Stimulated activated CD8-positive, alpha-beta memory T cell treated with anti-CD3 and anti-CD28 coated beads, Interleukin-7, amount 100 ng/mL, for 4 hours (primary cell): ENCODE measurements at regions not wholly inside any gene's neighbourhood (a gene's known extent, or its start where the extent isn't known, plus 50 kb on each side); places are given as distances from the start of the nearest gene placed in this dataset.
"Not testable (repeated sequence)": the region's sequence is repeated elsewhere in the genome, so short reads cannot be mapped to it uniquely, and the experiment has no call there.

Experiments used
- DNase-seq, 2 donors: peaks; one replicate each; pipeline ENCODE4 v3.0.0-alpha.2; 2020; ENCODE audit warnings: low read depth in 2 of 2

DNA sequence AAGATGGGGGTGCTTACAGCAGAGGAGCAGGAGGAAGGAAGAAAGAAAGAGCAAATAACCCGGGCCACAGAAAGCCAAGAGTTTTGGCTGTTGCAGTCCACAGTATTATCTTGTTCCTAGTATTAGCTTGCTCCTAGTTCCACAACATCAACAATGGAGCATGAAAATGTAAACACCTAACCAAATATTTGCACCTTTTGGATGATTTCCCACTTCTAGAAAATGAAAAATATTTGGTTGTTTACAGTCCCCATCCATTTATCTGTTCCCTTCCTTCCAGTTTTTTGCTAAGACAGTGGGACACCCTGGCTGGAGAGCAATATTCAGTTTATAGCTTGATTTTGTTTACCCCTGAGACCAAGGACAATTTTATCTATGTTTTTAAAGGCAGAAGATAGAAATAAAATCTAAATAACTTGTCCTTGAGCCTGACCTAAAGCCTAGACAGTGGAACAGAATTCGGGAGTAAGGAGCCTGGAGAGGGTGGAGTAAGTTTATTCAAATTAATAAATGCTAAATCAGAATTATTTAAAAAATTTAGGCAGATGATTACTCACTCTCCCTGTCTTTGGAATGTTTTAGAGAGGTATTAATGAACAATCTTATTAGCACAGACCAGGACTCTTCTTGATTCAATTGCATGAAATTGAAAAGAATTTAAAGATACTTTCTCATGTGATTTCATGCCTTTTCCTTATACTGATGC lies 51.6 kb downstream of the RESF1 start:
- no peak for DNase-seq

DNA sequence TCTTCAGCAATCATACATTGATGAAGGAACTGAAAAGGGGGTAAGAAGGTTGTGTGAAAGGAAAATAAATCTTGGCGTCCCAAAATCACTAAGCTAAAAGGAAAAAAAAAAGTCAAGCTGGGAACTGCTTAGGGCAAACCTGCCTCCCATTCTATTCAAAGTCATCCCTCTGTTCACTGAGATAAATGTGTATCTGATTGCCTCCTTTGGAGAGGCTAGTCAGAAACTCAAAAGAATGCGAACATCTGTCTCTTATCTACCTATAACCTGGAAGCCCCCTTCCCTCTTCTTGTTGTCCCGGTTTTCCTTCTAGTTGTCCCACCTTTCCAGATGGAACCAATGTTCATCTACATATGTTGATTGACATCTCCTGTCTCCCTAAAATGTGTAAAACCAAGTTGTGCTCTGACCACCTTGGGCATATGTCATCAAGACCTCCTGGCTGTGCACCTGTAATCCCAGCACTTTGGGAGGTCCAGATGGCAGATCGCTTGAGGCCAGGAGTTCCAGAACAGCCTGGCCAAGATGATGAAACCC lies 53.1 kb downstream of the RESF1 start:
- DNase-seq = no peak

DNA sequence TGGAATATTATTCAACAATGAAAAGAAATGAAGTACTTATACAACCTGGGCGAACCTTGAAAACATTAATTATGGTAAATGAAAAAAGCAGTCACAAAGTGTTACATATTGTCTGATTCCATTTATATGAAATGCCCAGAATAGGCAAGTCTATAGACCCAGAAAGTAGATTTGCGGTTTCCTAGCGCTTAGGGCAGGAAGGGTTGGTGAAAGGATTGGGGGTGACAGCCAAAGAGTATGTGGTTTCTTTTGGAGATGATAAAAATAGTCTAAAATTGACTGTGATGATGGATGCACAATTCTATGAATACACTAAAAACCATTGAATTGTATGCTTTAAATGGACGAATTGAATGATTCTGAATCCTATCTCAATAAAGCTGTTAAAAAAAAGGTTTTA lies 55.8 kb downstream of the RESF1 start:
- DNase-seq = no peak

DNA sequence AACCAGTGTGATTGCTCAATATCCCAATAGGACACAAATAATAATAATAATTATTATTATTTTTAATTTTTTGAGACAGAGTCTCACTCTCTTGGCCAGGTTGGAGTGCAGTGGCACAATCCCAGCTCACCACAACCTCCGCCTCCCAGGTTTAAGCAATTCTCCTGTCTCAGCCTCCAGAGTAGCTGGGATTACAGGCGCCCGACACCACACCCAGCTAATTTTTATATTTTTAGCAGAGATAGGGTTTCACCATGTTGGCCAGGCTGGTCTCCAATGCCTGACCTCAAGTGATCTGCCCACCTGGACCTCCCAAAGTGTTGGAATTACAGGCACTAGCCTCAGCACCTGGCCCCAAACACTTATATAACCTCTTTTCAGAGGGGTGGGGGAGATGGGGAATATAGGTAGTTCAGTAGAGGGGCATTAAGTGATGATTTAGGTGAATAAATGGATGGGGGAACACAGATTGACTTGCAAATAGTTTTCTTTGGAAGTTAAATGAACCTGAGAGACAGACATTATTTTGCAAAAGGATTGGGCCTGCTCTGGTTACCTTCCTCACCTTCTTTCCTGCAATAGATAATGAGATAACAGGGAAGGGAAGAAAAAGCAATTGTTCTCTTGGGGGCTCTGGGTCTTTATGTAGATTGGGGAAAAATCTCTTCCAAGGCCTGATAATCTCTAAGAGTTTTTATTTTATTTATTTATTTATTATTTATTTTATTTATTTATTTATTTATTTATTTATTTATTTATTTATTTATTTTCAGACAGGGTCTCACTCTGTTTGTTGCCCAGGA lies 57.7 kb downstream of the RESF1 start:
- DNase-seq = no peak

DNA sequence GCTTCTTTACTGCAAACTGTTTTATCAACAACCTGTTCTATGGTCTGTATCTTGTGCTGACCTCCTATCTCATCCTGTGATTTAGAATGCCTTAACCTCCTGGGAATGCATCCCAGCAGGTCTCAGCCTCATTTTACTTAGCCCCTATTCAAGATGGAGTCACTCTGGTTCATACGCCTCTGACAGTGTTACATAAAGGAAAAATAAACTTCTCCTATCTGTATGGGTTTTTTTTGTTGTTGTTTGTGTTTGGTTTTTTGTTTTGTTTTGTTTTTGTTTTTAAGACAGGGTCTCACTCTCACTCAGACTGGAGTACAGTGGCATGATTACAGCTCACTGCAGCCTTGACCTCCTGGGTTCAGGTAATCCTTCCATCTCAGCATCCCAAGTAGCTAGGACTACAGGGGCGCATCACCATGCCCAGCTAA lies 62.1 kb downstream of the RESF1 start:
- no peak for DNase-seq

DNA sequence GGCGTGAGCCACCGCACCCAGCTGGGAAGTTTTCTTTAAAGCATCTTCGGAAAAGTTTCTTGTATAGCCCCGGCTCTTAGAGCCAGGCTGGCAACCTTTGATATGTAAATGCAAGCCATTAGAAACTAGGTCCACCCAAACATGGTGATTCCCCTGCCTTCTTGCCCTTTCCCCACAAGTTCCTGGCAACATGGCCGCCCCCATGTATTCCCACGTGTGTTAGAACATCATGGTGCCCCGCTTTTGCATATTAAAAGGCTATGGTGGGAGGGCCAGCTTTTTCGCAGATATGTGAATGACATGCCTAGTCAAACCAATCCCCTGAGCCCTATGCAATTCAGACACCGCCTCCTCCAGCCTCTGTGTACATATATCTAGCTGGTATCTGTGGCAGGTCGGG lies 63.2 kb downstream of the RESF1 start:
- DNase-seq = not testable (repeated sequence)

DNA sequence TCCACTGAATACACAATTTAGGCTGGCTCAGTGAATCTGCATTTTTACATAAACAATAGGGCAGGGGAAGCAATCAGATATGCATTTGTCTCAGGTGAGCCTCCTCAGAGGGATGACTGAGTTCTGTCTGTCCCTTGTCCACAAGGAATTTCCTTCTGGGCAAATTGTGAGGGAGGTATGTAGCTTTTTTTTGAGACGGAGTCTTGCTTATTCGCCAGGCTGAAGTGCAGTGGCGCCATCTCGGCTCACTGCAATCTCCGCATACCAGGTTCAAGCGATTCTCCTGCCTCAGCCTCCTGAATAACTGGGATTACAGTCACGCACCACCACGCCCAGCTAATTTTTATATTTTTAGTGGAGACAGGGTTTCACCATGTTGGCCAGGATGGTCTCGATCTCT lies 64.6 kb downstream of the RESF1 start:
- DNase-seq = not testable (repeated sequence)

DNA sequence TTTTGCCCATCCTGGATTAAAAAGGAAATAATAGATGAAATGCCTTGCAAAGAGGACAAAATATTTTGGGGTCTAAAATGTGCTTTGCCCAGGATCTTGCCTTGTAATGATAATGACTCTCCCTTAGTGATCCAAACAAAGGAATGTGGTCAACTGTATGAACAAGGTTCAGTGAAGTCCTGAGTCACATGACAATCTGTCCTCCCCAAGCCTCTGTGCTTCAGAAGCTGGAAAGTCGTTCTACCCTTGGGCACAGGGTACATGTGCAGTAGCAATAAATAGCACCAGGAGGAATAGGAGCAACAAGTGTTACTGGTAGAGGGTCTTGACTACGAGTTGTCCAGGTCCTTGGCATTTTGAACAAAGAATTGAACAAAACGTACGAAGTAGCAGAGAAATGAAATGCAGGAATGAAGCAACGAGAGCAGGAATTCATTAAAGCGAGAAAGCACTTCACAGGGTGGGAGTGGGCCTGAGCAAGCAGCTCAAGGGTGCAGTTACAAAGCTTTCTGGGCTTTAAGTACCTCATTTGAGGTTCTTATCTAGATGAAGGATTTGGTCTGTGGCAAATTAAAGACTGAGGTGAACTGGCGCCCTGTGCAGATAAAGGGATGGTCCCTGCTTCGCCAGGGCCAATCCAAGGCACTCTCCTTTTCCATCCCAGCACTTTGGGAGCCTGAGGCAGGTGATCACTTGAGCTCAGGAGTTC lies 65.8 kb downstream of the RESF1 start:
- no peak for DNase-seq

DNA sequence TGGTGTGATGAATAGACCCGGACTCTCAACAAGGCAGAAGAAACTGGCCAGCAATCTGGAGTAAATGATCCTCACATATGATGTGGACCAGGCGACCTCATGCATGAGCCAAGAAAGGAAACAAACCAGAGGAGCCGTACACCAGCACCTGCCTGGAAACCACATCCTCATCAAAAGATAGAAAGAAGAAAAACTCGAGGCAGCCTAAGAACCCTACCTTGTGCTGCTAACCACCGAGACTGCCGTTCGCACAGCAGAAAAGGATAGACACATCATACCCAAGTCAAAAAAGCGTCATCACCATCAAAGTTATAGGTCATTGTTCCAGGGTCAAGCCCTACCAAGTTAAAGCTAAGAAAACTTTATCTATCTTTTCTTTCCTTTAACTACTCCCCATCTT lies 66.7 kb downstream of the RESF1 start:
- peak; percentile 5 to 9 for DNase-seq

DNA sequence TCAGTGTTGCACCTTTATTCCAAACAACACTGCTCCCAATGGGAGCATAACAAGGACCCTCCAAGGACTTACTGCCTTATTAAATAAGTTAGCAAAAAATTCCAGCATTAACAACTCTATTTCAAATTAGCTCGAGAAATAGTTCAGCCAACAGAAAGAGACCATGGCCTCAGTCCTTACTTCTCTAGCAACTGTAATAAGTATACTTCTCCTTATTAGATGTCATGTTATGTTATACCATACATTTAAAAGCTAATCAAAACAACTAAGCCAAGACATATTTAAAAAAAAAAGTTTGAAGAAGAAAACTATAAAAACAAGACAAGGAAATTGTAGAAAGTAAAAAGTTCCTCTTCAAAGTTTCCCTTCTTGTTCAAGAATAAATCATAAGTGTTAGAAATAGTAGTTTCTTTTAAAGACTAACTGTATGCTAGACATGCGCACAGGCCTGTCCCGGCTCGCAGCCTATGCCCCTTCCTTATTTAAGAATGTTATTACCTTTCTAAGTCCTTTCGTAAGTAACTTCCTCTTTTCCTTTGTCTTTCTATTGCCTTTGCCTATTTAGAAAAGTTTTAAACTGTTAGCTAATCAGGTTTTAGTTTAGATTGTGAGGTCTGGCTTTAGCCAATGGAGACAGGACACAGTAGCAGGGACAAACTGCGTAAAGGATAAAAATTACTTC lies 68.6 kb downstream of the RESF1 start:
- DNase-seq = no peak

DNA sequence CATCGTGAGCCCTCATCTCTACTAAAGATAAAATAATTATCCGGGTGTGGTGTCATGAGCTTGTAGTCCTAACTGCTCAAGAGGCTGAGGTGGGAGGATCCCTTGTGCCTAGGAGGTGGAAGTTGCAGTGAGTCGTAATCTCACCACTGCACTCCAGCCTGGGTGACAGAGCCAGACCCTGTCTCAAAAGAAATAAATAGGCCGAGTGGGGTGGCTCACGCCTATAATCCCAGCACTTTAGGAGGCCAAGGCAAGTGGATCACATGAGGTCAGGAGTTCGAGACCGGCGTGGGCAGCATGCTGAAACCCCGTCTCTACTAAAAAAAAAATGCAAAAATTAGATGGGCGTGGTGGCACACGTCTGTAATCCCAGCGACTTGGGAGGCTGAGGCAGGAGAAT lies 70.9 kb downstream of the RESF1 start:
- DNase-seq = no peak

DNA sequence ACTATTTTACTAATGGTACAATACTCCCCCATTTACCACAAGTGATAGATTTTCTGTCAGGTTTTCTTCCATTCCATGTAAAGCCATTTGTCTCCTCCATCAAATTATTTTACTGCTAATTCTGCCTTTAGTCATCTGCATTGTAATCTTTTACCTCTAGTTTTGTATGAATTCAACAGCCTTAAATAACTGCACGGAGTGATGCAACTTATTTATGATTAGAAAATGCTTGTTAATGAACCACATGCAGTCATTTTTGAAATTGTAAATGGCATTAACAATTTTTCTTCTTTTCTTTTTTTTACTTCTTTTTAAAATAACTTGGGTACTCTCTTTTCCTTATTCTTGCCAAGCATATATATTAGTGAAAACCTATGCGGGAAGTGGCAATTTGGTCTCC lies 71.5 kb downstream of the RESF1 start:
- DNase-seq = no peak

DNA sequence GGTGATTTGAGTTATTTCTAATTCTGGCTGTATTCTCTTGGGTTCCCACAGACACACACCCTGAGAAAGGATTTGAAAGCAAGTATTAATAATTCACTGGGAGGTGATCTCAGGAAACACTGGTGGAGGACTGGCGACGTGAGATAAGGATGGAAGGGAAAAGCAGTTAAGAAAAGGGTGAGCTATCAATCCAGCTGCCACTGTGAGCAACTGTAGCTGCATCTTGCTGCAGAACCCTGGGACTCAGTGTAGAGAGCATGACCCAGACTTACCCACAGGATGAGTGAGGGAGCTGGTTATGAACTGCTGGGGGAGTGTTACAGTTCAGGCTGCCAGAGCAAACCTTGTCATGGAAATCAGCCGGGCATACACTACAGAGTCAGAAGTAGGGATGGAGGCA lies 71.9 kb downstream of the RESF1 start:
- no peak for DNase-seq

DNA sequence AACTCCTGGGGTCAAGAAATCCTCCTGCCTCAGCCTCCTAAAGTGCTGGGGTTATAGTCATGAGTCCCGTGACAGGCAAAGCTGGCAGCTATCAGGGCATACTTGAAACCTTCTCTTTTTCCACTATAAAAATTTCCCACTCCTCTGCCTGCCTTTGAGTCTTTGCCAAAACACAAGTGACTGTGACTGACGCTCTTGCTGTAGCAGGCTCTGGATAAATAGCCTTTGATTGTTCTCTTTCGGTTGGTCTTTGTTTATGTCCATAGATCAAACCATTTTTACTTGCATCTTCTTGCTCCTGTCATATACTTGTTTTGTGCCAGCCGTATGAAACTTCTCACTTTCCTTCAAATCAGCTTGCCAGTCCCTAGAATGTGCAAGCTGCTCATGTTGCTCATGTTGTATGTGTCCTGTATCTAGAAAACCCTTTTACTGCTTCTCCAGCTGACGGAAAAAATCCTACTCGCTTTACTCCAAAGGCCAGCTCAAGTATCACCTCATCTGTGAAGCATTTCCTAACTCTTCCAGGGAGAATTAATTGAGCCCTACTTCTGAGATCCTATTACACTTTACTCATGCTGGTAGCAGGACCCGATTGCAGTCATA lies 73.1 kb downstream of the RESF1 start:
- DNase-seq = no peak

DNA sequence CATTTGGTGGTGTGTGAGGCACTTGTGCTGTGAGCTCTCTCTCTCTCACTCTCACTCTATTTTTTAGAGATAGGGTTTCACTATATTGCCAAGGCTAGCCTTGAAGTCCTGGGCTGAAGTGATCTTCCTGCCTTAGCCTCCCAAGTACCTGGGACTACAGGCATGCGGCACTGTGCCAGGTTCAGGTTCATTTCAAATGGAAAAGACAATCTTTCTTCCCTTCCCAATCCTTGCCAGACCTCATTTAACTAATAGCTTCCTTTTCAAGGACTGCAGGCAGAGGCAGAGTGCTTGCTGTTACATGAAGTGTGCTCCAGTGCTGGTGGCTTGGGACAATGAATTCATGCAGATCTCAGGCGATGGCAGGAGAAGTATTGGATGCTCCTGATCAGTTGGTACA lies 73.2 kb upstream of the BICD1 start:
- DNase-seq = no peak

DNA sequence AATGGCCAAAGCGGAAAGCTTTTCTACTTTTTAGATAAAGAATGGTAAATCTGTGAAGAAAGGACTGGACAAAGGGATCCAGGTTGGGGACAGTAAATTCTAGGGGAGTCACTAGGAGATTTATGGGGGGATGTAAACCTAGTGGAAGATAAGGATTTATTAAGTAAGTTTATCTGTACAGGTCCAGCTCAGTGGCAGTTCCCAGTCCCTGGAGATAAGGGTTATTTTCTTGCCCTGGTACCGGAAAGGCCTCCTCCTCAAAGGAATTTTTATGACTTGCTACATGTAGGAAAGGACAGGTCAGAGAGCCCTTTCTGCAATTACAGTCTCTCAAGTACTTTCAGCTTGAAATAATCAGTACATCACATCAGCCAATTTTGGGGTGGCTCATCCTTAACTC lies 72.6 kb upstream of the BICD1 start:
- no peak for DNase-seq

DNA sequence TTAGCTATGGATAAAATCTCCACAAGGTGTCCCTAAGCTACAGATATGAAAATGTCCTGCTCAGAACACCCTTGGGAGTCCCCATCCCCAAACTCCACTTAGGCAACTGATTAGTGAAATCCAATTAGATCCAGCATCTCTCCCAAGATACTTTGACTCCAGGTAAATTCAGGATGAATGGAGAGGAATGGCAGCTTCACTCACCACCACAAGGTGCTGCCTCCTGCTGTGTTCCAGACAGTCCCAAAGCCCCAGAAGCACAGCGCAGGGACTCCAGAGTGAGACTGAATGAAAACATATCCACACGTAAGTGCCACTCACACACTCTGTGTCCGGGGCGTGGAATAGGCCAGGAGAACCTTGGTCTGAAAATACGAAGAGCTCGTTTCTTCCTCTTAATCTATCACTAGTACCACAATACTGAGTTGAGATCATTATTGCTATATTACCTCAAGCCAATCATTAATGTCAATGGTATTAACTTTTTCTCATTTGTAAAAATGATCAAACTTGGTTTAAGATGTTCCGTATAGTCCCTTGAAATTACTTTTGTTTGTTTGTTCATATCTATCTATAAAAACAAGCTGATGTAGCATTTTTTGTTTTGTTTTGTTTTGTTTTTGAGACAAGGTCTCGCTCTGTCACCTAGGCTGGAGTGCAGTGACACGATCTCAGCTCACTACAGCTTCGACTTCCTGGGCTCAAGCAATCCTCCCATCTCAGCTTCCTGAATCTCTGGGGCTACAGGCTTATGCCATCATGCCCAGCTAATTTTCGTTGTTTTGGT lies 70.0 kb upstream of the BICD1 start:
- DNase-seq = no peak

DNA sequence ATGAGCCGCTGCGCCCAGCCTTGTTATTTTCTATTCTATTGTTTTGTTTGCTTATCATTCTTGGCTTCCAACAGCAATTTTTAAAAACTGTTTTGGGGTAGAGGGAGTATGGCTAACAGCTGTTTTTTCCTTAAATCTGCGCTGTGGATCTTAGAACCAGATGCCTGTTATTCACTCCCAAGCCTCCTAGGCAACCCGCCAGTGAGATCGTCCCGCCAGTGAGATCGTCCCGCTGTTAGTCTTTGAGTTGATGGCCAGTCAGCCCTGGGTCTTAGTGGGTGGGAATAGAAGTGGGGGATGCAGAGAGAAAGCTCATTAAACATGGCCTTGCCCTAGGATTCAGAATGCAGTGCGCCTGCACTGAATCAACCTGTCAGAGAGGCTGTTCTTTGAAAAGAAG lies 67.3 kb upstream of the BICD1 start:
- DNase-seq = no peak

DNA sequence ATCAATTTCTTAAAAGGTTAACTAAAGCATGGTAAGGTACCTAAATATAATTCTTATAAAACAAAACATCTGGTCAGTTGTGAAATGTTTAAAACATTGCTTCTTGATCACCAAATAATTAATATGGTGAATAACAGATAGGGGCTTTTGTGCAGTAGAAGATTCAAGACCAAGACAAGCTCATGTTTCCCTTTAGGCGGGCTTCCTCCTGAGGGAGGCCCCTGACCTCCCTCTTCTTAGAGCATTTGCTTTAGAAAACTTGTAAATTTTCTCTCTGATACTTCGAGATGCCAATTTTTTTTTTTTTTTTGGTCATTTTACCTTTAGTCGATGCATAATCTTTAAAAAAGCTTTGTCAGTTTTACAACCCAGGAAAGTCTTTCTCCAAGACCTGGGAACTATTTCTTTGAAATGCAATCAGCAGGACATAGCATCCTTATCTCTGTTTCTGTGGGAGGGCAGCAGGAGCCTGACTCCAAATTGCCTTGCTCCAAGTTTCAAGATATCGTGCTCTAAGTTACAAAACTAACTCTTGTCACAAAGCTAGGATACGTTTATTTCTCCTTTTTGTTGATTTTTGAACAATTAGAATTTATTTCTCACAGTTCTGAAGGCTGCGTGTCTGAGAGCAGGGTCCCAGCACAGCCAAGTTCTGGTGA lies 66.6 kb upstream of the BICD1 start:
- DNase-seq = no peak

DNA sequence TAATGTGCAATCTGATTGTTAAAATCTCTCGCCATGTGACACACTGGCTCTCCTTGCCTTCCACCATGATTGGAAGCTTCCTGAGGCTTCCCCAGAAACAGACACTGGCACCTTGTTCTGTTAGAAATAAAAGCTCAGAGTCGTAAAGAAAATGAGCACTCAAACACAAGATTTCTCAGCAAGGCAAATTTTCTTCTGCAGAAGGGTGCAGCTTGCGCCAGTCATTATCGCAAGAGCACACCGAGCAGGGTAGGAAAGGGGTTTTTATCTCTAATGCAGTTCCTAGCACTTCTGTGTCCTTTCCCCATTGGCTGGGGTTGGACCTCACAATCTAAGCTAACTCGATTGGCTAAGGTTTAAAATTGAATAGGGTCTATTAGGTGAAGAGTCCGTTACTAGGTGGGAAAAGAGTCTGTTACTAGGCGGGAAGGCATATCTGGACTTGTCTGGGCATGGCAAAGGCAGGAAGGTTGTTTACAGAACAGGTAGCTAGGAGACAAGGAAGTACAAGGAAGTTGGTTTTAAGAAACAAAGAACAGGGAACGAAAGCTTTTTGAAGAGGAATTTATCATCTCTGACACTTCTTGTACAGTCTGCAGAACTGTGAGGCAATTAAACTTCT lies 62.6 kb upstream of the BICD1 start:
- no peak for DNase-seq
